ENCODE measurements at regions not wholly inside any gene's neighbourhood (a gene's known extent, or its start where the extent isn't known, plus 50 kb on each side); places are given as distances from the start of the nearest gene placed in this dataset.

GRCh38 chr1:163442895-163443294, 121.1 kb downstream of the NUF2 start:
- Histone ChIP-seq H3K36me3 (no peaks in the 10 kb centered on the region), H3K9me3 (no peaks in the 10 kb centered on the region), H3K4me3 (no peak overlapping the region), H3K4me1 (no peaks in the 10 kb centered on the region), H3K27ac (no peak overlapping the region), H3K27me3 (no peaks in the 10 kb centered on the region)
- TF ChIP-seq CTCF (IDR thresholded peaks at IDR 0.05), result no peak
- no peak for TF ChIP-seq POLR2A (IDR thresholded peaks at IDR 0.05)
- intact Hi-C loops (cut with DNase I), result no loop called here
- WGBS (ENCODE audit: insufficient coverage, low coverage, low lambda C conversion rate, missing lambda C conversion rate), result 68% methylated on average over 6 of the region's 7 CpGs
- DNase-seq (no peak), ATAC-seq (no peak)

GRCh38 chr1:163443863-163444262, 122.1 kb downstream of the NUF2 start:
- H3K4me3 ChIP-seq, result no peak overlapping the region
- ATAC-seq (no peak), DNase-seq (no peak)
- H3K36me3 ChIP-seq, result no peaks in the 10 kb centered on the region
- WGBS (ENCODE audit: insufficient coverage, low coverage, low lambda C conversion rate, missing lambda C conversion rate), result 34% methylated on average over 3 of the region's 4 CpGs
- TF ChIP-seq POLR2A (IDR thresholded peaks at IDR 0.05), result no peak
- TF ChIP-seq CTCF (IDR thresholded peaks at IDR 0.05), result no peak
- no peak overlapping the region for H3K27ac ChIP-seq
- no peaks in the 10 kb centered on the region for H3K27me3 ChIP-seq
- intact Hi-C loops (cut with DNase I), result no loop called here
- H3K9me3 ChIP-seq, result no peaks in the 10 kb centered on the region
- no peaks in the 10 kb centered on the region for H3K4me1 ChIP-seq

GRCh38 chr1:163444665-163445064, 122.9 kb downstream of the NUF2 start:
- H3K4me1 ChIP-seq, result no peaks in the 10 kb centered on the region
- ATAC-seq (no peak), DNase-seq (no peak)
- WGBS (ENCODE audit: insufficient coverage, low coverage, low lambda C conversion rate, missing lambda C conversion rate), result 9% methylated on average over 2 of the region's 2 CpGs
- no peaks in the 10 kb centered on the region for H3K36me3 ChIP-seq
- no peaks in the 10 kb centered on the region for H3K27me3 ChIP-seq
- intact Hi-C loops (cut with DNase I), result no loop called here
- TF ChIP-seq CTCF (IDR thresholded peaks at IDR 0.05), result no peak
- TF ChIP-seq POLR2A (IDR thresholded peaks at IDR 0.05), result no peak
- no peak overlapping the region for H3K27ac ChIP-seq
- no peak overlapping the region for H3K4me3 ChIP-seq
- H3K9me3 ChIP-seq, result no peaks in the 10 kb centered on the region

GRCh38 chr1:163450986-163451385, 129.2 kb downstream of the NUF2 start:
- intact Hi-C loops (cut with DNase I), result no loop called here
- Histone ChIP-seq H3K4me1 (no peaks in the 10 kb centered on the region), H3K4me3 (no peak overlapping the region), H3K27me3 (no peaks in the 10 kb centered on the region), H3K36me3 (no peaks in the 10 kb centered on the region), H3K27ac (no peak overlapping the region), H3K9me3 (no peaks in the 10 kb centered on the region)
- DNase-seq (no peak), ATAC-seq (no peak)
- no peak for TF ChIP-seq POLR2A (IDR thresholded peaks at IDR 0.05)
- TF ChIP-seq CTCF (IDR thresholded peaks at IDR 0.05), result no peak

- H3K27ac ChIP-seq, result no peak overlapping the region
- H3K9me3 ChIP-seq, result no peaks in the 10 kb centered on the region
- DNase-seq, result no peak
- no peaks in the 10 kb centered on the region for H3K36me3 ChIP-seq
- H3K4me3 ChIP-seq, result no peak overlapping the region
- intact Hi-C loops (cut with DNase I), result no loop called here
- WGBS (ENCODE audit: insufficient coverage, low coverage, low lambda C conversion rate, missing lambda C conversion rate), result 49% methylated on average over 4 of the region's 4 CpGs
- no peaks in the 10 kb centered on the region for H3K4me1 ChIP-seq
- TF ChIP-seq CTCF (IDR thresholded peaks at IDR 0.05), result no peak
- no peak for TF ChIP-seq POLR2A (IDR thresholded peaks at IDR 0.05)
- H3K27me3 ChIP-seq, result no peaks in the 10 kb centered on the region
- no peak for ATAC-seq
Observed at GRCh38 chr1:163459539-163459938, 137.8 kb downstream of the NUF2 start.

All from right lobe of liver (tissue), 6 donors.